GM18520 (cell line): ENCODE measurements at regions not wholly inside any gene's neighbourhood (a gene's known extent, or its start where the extent isn't known, plus 50 kb on each side); places are given as distances from the start of the nearest gene placed in this dataset.

Experiments
- ATAC-seq: cut with Tn5 transposase; IDR thresholded peaks from one replicate; pipeline ENCODE4 v1.9.1; 2021; ENCODE audit not compliant: unreplicated experiment

GRCh38 chr18:34077599-34077998, 147.1 kb downstream of the NOL4 start:
- ATAC-seq, result no peak

- no peak for ATAC-seq
Observed at GRCh38 chr18:34075963-34076860, 148.5 kb downstream of the NOL4 start.

GRCh38 chr18:34061226-34061625, 163.5 kb downstream of the NOL4 start:
- no peak for ATAC-seq

DNA sequence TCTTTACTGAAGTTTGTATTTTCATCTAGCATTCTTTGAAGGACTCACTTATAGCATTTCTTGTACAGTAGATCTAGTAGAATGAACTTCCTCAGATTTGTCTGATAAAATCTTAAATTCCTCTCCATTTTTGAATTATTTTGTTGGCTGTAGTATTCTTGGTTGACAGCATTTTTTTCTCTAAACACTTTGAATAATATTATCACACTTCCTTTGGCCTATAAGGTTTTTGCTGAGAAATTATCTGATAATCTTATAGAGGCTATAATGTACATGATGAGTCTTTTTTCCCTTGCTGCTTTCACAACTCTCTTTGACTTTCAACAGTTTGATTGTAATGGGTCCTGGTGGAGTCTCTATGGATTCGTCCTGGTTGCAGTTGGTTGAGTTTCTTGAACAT, 169.5 kb downstream of the NOL4 start:
- no peak for ATAC-seq

DNA sequence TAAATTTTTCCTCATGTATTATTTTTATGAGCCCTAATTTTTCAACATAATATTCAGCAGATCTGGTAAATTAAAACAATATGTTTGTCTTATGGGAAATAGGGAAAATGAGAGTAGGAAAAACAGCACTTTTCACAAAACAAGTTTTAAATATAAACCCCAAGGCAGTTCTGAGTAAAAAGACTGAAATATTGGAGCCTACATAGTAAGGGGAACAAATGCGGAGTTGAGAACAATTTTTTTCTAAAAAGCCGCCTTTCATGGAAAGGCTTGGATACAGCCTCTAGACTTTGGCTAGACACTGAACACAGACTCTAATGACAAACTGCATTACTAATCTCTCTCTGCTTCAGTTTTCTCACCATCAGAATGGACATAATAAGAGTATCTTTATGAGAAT, 174.1 kb downstream of the NOL4 start:
- ATAC-seq, result no peak

DNA sequence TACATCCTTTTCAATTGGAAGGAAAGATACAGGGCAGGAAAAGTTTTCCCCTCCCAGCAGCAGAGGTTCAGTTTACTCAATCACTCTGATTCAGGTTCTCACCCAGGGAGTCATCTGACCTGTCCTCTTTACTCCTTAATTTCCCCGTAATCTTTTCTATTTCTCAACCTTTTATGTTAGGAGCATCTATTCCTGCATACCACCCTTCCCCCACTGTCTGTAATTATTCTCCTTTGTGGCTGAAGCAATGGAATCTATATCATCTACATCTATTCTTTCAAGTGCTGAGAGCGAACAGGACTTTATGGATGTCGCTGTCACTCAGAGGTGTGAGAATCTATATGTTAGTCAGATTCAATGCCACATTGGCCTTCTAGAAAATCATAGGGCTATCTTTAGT, 175.2 kb downstream of the NOL4 start:
- ATAC-seq, result no peak

- ATAC-seq, result no peak
Observed at GRCh38 chr18:34048423-34048822, 176.3 kb downstream of the NOL4 start.

DNA sequence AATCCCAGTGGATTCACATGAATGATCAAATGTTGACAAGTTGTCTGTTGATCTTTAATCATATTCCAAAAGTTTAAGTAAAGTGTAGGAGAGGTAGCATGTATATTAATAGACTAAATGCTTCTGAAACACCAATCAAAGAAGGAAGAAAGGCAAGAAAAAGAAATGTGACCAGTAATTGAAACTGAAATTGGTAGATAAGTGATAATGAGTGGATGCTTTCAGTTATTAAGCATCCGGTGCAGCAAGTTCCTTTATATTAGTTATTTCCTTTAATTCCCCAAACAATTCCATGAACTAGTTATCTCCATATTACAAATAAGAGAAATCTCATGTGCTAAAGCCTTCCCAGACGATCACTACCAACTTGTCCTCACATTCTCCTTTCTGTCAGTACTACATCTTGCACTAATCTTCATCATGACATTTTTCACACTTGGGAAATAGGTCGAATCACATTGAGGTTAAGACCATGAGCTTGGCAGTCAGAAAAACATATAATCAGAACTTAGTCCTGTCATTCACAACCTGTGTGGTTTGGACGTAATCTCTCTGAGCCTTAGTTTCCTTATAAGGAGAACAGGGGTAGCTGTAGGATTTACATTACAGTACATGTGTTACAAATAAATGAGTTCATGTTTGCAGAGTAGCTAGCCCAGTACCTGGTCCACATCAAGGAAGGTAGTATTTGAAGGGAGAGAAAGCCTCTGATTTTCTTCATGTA, 182.1 kb downstream of the NOL4 start:
- ATAC-seq, result no peak

GRCh38 chr18:34039611-34040010, 185.1 kb downstream of the NOL4 start:
- ATAC-seq, result no peak

- peak; percentile 54 for ATAC-seq
Observed at GRCh38 chr18:34039201-34039600, 185.5 kb downstream of the NOL4 start.

DNA sequence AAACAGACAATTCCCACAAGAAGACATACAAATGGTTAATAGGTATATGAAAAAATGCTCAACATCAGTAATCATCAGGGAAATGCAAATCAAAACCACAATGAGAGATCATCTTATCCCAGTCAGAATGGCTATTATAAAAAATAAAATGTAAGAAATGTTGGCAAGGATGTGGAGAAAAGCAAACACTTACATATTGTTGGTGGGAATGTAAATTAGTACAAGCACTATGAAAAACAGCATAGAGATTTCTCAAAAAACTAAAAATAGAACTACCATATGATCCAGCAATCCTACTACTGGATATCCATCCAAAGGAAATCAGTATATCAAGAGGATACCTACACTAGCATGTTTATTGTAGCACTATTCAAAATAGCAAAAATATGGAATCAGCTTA, 186.6 kb downstream of the NOL4 start:
- ATAC-seq, result no peak

DNA sequence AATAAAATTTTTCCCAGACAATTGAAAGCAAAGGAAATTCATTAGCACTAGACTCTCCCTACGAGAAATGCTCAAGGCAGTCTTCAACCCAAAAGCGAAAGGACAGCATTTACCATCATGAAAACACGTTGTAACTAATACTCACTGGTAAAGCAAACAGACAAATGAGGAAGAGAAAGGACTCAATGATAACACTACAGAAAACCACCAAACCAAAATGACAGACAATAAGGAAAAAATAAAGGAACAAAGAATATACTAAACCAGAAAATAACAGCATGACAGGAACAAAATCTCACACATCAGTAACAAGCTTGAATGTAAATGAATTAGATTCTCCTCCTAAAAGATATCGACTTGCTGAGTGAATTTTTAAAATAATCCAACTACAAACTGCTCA, 190.7 kb downstream of the NOL4 start:
- no peak for ATAC-seq

GRCh38 chr18:34031810-34032209, 192.9 kb downstream of the NOL4 start:
- no peak for ATAC-seq

- no peak for ATAC-seq
Observed at GRCh38 chr18:34028324-34028723, 196.4 kb downstream of the NOL4 start.

DNA sequence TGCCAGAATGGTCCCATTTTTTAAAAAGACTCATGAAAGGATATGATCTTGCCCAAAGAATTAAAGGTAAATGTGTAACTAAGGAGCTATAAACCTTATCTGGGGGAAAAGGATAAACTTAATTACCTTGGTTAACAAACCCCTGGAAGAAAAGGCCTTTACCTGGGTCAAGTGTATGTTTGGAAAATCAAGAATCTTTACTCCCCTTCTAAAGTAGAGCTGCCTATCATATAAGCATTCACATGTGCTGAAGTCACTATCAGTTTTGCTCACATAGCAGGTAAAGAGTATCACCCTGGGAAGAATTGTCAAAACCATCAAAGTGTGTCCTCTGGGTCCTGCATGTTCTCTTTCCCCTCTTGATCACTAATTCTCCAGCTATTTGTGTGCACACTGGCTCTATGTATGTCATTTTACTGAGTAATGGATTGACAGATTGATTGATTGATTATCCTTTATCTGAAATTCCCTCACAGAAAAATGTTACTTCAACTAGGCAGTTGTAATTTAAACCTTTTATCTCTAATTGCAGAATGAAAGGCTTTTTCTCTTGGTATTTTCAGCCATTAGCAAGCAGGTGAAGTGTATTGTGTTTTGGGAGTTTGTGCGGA, 199.4 kb downstream of the NOL4 start:
- ATAC-seq, result no peak

GRCh38 chr18:34023471-34023870, 201.2 kb downstream of the NOL4 start:
- no peak for ATAC-seq

DNA sequence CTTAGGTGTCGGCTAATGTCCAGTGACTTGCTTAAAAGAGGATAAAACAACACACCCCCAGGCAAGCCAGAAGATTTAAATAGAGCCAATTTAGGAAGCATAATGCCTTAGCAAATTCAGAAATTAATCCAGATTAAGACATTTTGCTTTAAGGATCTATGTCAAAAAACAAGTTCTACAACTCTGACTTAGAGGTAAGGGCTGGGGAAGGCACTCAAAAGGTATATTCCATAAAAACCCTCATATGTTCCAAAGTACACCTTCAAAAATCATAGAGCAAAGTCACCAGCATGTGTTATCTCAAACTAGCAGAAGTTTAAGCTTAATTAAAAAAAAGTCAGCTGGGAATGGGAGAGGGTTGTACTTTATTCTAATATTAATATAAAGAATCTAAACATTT, 206.4 kb downstream of the NOL4 start:
- ATAC-seq, result no peak

- no peak for ATAC-seq
Observed at GRCh38 chr18:34003687-34004086, 221.0 kb downstream of the NOL4 start.

- no peak for ATAC-seq
Observed at GRCh38 chr18:34002130-34002529, 222.6 kb downstream of the NOL4 start.

- no peak for ATAC-seq
Observed at GRCh38 chr18:34001376-34001775, 223.3 kb downstream of the NOL4 start.

DNA sequence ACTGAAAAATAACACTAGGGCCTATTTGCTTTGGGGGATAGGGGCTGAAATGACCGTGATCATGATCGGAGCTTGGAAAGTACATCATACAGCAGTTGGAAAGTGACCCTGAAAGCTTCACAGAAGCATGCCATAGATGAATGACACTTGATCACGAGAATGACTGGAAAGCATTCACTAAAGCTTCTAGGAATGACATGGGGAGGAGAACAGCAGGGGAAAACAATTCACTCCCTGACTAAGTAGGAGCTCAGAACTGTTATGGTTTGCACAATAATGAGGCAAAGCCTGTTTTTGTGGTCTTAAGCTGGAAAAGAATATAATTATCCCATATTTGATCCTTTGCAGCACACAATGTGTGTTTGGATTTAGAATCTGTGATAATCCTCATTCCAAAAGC, 237.5 kb downstream of the NOL4 start:
- no peak for ATAC-seq

GRCh38 chr18:33983126-33983525, 241.6 kb downstream of the NOL4 start:
- ATAC-seq, result no peak
